HG03097 (cell line): ENCODE measurements at regions not wholly inside any gene's neighbourhood (a gene's known extent, or its start where the extent isn't known, plus 50 kb on each side); places are given as distances from the start of the nearest gene placed in this dataset.

Experiments used
- ATAC-seq: cut with Tn5 transposase; IDR thresholded peaks from one replicate; pipeline ENCODE4 v1.9.1; 2021; ENCODE audit not compliant: unreplicated experiment, low FRiP score

GRCh38 chr6:165922309-165922794, 245.3 kb downstream of the TBXT start:
- ATAC-seq, result no peak

DNA sequence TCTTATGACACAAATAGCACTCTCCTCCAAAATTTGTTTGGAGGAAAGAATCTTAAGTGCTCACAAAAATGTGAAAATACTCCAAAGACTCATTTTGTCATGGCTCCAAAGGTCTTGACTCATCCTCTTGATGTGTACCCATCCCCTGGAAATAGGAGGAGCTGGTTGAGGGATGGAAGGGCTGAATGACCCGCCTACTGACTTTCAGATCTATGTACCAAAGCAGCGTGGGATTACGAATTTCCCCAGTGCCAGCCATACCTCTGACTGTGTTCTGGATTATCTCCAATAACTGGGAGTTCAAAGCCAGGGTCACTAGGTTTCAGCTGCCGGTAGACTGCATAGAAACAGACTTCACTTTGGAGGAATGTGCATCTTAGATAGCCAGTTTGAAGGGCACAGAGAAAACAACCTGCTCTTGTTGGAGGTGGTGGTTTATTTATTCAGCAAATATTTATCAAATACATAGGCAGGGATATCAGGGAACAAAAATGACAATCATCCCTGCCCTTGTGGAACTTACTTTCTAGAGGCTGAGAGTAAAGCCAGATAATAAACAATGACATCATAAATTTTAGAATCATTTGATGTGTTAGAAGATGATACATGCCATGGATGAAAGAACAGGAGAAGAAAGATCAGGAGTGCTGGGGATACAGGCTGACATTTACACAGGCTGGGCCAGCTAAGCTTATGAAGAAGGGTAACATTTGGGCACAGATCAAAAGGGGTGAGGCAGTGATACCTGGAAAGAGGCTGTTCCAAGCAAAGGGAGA, 246.6 kb downstream of the TBXT start:
- ATAC-seq, result no peak

GRCh38 chr6:165917576-165917975, 250.1 kb downstream of the TBXT start:
- no peak for ATAC-seq

DNA sequence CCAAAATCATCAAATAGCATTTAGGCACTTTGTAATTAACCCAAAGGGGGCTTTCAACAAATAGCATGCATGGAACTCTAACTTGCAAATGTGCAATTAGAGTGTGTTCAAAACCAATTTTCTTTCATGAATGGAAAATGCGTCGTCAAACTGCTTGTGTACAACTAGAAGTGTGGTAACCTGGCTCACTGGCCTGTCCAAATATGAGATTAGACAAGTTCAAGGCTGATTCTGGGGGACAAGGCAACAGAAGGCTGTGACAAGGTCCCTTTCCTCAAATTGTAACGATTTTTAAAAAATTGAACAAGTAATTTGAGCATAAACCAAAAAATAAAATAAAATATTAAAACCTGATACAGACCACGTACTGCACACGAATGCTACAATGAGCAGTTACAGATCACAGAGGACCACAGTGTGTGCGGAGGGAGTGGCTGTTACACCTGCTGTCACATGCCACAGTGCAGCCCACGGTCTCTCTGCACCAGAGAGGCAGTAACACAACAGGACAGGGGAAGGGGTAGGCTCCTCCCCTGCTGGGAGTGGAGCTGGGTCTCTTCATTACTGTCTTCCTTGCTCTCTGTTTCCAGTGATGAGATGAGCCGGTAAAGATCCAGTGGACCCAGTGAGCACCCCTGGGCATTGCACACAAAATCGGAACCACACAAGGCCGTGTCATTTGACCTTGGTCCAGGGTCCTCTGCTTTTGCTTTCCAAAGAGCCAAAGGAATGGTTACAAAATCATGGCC, 252.2 kb upstream of the PDE10A start:
- no peak for ATAC-seq

DNA sequence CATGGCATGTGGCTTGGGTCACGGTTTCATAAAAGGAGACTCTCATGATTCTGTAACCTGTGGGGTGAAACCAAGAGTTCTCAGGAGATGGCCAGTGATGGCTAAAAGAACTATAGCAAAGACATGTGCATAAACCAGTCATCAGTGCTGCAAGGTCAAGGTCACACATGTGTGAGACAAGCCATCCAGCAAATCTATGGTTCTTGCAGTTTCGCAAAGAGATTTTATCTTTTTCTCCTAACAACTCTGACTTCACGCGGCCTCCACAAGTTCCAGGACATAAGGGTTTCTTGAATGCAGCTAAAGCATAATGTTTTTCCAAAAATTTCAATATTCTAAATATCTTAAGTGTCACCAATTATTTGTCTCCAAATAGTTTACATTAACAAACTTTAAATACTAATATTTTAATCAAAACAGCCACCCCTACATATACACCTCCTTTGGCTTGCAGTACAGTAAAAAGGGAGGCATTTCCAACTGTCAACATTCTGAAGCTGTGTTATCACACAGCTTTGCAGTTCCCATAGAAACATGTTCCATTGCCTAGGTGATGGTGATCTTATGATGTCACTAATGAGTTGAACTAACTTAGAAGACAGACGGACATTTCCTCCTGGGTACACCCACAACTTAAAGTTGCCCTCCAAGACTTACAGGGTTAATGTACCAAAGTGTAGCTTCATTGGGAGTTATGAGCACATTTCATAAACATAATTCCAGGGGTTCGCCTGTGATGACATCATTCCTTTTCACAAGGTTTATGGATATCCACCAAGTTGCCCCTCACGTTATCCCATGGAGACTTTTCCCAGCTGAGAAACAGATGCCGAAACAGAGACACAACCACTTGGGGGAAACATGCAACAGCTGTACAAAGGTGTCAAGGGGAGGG, 250.9 kb upstream of the PDE10A start:
- no peak for ATAC-seq

DNA sequence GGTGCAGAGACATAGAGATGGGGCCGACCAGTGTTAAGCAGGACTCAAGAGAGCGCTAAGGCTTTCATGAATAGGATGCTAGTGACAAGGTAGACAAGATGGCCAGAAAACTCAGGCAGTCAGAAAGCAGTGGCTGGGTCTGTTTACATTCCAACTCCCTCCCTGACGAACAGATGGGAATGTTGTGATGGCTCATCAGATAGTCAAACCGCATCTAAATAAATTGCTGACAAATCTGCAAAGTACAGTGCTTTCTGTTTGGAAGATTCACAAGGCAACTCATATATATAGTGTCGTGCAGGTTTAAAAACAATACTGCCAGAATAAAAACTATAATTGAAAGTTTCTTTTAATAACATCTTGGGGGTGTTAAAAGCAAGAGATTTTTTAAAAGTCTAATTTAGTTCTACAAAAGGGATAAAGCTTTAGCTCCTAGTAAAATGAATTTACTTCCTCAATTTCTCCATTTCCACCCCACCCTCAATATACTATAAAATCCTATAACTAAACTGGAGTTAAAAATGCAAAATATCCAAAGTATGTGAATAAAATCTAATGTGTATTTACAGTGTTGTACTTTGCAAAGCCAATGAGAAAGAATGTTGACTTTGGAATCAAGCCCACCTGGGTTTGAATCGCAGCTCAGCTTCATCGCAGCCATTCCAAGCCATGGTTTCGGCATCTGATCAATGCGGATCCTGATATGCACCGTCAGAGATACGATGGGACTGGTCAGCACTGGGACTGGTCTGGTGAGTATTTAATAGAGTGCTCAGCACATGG, 247.3 kb upstream of the PDE10A start:
- no peak for ATAC-seq

DNA sequence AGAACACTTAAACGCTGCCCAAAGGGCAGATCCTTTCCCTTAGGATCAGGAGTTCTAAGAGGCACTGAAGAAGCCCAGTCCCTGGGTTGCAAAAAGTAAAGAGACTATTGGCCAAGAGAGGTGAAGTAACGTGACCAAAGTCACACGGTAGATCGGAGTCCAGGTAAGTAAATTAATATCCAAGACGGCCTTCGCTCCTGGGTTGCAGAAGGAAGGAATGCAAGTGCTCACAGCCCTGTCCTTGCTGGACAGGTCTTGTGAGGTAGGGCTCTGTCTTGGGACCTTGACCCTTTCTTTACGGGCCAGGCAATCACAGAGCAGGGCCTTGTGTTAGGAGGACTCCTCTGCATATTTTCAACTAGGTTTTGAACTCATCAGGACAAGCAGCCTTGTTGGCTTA, 243.7 kb upstream of the PDE10A start:
- ATAC-seq, result no peak

DNA sequence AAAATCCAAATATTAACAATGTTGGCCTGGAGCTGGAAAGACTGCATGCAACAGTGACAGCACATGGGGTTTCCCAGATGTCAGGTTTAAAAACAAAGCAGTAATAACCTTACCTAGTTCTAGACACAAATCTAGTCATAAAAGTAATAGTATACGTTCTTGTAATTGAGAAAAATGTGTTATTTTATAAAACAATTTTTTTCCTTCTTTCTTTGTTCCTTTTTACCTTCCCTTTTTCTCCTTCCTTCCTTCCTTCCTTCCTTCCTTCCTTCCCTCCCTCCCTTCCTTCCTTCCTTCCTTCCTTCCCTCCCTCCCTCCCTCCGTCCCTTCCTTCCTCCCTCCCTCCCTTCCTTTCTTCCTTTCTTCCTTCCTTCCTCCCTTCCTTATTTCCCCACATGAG, 242.7 kb upstream of the PDE10A start:
- ATAC-seq, result no peak

GRCh38 chr6:165900970-165901369, 237.9 kb upstream of the PDE10A start:
- no peak for ATAC-seq

DNA sequence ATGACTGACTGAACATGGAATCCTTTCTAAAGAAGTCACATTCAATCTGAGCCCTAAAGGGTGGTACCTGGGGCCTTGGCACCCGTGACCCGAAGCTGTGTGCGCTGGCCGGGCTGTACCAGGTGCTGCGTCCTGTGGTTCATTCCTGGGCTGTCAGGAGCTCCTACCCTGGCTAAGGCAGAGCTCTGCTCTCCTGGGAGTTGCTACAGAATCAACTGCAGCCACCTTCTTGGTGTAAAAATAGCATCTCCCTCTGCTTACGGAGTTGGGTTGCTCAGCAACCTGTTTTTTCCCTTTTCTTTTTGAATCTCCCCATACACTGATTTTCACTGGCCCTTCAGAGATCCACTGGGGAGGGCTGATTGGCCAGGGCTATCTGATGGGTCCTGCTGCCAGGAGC, 236.6 kb upstream of the PDE10A start:
- no peak for ATAC-seq

DNA sequence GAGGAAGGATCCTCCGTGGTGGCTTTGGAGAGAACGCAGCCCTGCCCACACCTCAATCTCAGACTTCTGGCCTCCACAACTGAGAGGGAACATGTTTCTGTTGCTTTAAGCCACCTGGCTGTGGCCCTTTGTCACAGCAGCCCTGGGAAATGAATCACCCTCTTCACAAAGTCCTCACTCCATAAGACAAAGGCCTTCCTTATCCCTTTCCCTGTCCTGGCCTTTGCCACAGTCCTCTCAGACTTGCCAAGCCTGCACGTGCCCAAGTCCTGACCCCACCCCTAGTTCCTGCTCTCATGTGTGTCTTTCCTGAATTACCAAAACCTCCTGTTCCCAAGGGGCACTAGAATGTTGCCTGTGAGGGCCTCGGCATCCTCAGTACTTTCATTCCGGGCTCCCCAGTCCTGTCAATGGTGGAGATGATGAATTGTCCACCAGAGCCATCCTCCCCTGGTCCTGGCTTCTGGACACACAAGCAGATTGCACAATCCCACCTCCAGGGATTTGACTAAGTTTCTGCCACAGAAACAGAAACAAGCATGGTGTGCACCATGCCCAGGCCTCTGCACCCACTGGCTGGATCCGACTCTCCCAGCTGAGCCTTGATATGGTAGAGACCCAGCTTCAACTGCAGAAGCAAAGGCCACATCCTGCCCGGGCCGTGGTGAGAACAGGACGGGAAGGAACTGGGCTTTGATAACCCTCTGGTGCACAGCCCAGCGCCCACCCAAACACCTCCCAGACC, 232.6 kb upstream of the PDE10A start:
- no peak for ATAC-seq

DNA sequence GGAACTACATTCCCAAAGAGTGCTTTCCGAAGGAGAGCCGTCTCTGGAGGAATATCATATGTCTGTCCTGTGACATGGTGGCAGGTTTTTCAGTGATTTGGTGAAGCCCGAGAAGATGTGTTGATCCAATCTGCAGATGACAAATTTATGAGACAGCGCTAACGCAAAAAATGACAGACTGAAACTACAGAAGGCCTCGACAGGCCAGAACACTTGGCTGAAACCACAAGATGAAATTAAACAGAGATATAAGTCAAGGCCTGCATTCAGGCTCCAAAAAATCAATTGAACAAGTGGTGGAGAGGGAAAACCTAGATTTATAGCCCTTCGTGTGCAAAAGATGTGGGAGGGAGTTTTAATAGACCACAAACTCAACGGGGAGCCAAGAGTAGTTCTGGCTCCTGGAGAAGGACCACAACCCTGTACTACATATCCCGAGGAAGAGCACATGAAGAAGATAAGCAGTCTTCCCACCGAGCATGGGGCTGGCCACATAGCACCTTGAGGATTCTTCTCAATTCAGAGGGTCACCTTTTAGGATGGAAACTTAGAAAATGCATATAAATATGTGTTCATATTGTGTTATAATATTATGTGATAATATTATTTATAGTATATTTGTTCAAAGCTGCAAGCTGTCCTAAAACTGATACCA, 231.3 kb upstream of the PDE10A start:
- ATAC-seq, result no peak

DNA sequence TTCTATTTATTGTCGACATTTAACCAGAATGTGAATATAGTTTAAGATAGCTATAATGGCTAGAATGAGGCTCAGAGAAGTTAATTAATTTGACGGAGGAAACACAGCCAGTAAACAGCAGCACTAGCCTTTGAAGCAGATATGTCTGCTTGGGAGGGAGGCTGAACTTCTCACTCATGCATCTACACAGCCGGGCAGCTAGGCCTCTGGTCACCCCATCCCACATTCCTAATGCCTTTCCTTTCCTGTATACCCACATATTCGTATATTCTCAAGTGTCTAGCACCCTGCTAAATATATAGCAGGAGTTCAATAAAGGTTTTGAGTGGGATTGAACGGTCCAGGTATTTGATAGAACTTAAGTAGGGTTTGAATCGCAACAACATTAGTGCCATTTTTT, 230.4 kb upstream of the PDE10A start:
- ATAC-seq, result no peak

DNA sequence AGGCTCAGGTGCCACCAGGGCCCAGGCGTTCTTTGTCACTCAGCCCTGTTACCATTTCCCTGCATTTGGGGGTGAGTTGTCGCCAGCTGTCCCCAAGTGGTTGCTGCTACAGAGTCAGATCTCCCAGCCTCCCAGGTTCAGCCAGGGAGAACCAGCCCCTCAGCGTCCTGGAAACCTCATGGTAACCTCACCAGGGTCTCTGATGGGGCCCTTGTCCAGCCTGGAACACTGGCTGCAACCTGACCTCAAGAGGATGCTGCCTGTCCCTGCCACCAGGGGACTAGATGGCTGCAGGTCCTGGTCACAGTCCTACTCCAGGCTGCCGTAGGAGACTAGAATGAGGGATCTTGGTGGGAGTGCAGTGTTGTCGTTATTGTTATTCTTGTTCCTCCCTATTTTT, 228.3 kb upstream of the PDE10A start:
- no peak for ATAC-seq

DNA sequence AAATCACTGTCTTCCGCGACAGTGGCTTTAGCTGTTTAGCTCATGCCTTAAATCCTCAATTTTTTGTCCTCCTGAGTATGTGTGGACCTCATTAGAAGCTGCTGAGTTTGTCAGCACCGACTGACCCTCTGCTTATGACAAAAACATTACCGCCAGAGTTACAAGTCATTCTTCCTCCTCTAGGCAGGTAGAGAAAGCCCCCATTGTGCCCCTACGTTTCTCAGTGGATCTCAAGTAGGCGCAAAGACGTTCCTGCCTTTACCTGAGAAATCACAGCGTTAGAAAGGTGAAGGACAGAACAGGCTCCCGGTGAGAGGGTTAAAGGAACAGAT, 227.3 kb upstream of the PDE10A start:
- no peak for ATAC-seq

GRCh38 chr6:165889636-165890403, 226.8 kb upstream of the PDE10A start:
- ATAC-seq, result no peak

GRCh38 chr6:165886169-165886568, 223.1 kb upstream of the PDE10A start:
- ATAC-seq, result no peak
